HG02678 (cell line): ENCODE measurements at regions not wholly inside any gene's neighbourhood (a gene's known extent, or its start where the extent isn't known, plus 50 kb on each side); places are given as distances from the start of the nearest gene placed in this dataset.

Experiments used
- ATAC-seq: cut with Tn5 transposase; IDR thresholded peaks from one replicate; pipeline ENCODE4 v1.9.1; 2021; ENCODE audit warnings: mild to moderate bottlenecking, moderate library complexity; ENCODE audit not compliant: unreplicated experiment

DNA sequence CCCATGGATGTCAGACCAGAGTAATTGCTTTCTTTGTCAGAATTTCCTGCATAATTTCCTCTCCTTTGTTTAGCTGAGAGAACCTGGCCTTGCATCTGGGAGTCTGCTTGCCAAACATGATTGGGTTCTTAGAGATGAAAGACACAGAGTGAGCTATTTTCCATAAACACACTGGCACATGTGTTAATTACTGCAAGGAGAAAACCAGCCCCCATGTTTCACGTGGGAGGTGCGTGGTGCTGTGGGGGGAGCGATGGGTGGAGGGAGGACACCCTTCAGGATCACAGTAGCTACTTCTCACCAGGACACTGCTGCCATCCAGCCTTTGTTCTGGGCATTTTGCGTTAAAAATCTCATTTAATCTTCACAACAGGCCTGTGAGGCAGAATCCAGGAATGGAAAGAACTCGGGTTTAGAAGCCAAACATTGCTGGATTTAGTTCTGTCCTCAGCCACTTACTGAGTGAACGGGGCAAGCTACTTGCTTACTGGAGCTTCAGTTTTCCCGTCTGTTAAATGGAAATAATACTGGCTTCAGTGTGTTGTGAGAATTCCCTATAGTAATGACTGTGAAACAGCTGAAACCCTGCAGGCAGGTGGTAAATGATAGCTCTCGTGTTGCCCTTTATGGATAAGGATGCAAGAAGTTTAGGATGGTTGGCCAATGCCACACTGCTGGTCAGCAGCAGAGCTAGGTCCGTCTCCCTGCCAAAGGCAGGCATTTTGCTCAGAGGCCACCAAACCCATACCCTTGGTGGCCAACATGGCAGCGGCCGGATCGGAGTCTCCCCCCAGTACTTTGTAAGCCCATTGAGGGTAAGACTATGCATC lies 100.1 kb upstream of the ASAP2 start:
- ATAC-seq, result no peak

DNA sequence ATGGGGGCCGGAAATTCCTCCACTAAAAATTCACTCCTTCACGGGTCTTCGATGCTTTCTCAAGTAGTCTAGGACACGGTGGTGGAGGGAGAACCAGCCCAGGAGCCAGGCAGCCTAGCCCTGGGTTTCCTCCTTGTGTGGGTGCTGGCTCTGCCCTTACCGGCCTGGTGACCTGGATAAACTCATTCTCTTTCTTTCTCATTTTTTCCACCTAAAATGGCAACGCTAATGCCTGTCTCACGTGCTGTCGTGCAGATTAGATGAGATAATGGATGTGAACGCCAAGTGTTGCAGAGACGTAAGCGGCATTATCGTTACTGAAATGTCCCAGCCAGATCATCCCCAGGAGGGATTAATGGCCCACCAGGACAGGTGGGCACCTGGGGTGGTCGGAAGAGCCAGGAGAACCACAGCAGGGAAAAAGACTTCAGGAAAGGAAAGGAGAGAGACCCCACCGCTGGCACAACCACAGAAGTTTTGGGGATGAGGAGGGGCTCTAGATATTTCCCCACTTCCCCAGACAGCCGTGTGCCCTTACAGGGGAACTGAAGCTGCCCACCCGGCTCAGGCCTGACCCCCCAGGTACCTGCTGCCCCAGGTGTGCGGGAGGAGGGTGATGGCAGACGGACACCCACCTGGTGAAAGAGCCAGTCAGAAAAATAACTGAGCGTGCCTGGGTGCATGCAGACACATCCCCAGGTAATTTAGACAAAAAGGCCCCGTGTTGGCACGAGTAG lies 100.8 kb upstream of the ASAP2 start:
- no peak for ATAC-seq

DNA sequence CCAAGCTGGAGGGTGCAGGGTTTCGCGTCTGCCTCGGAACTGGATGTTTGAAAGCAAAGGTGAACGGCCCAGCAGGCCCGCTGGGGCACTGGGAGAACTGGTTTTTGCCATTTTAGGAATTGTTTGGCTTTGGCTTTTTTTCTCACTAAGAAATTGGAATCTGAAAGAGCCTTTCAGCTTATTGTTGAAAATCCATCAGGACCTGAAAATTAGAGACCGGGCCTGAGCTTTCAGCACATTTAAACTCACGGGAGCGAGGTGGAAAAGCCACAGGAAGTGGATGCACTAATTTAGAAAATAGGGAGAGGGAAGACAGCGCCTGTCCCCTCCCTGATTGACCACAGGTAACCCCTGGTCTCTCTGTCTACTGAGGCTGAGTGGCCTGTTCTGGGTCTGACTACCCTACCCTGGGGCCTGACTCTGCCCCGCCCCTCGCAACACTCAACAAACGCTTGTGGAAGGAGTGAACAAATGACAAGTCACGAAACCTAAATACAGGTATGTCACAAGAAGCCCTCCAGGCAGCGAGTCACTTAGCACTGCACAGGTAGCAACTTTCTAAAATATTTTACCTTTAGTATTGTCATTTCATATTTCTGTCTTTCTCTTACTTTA lies 100.3 kb upstream of the MBOAT2 start:
- ATAC-seq, result no peak

DNA sequence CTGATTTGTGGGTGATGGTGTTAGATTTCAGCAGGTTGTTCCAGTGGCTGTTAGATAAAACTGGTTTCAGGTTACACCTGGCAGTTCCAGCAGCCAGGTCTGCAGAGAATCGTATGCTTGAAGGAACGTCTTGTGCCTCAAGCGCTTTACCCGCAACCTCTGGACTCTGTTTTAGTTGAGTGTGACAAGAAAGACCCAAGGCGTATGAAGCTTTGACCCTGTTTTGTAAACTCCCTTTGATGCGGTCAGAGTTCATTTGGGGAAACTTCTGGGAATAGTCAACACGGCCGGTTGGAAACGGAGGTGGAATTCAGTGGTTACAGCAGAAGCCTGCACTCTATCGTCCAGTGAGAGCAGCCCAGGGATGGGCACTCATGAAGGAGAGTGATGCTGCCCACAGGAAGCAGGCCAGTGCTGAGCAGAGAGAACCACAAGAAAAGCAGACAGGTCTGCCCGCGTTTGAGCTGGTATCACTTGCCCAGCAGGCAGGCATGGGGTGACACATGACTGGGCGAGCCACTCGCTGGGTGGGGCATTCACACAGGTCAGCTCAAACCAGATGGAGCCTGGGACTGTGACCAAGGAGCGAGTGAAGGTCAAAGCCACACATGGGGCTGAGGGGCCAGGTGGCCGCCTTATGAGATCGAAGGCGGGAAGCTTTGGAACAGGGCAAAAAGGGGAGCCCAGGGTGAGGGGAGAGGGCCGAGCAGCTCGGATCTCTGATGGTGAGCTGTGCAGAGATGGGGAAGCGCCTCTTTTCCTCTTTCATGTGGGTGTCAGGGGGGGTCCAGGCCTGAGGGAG lies 99.6 kb upstream of the MBOAT2 start:
- no peak for ATAC-seq

DNA sequence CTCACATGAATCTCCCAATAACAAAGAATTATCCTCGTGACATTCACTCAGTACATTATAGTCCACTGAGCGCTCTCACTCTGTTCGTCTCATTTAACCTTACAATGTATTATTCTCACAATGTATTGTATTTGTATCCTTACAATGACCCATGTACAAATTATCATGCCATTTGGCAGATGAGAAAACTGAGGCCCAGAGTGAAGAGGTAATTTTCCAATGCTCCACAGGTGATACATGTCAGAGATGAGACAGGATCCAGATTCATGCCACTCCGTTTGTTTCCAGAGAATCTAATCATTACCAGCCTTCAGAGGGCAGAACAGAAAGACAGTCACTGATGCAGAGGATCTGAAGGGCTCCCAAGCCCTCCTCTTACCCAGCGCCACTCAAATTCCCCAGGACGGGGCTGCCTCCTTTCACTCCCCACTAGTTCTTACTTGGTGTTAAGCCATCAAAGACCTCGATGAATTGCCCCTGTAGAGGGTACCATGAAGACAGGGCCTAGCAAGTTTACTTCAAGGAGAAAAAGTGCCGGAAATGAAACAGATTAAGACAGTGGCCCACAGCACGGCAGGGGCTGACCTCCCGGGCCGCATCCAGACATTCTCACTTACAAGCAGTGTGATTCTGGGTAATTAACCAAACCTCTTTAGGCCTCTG lies 98.4 kb upstream of the MBOAT2 start:
- no peak for ATAC-seq

DNA sequence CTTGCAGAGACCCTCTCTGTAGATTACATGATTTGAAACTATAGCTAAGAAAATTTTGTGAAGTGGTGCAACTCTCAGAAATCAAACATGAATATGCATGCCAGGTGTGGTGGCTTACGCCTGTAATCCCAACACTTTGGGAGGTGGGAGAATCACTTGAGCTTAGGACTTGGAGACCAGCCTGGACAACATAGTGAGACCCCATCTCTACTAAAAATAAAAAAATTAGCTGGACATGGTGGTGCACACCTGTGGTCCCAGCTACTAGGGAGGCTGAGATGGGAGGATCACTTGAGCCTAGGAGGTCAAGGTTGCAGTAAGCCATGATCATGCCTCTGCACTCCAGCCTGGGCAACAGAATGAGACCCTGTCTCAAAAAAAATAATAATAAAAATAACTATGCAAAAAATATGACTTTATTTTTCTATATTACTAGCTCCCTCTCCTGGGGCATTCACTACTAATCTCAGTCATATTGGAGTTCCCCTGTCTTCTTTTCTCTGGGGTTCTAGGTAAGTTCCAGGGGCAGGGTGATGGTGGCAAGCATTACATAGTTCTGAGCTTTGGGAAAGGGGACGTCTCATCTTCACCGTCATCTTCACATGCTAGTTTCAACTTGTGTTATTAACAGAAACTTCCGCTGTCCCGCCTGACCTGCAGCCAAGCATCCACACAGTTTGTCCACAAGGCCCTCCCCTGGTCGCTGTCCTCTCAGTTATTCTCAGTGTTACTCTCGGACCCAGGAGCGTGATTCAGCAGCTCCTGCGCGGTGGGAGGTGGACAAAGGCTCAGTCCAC lies 96.8 kb upstream of the MBOAT2 start:
- peak; percentile 40 for ATAC-seq

DNA sequence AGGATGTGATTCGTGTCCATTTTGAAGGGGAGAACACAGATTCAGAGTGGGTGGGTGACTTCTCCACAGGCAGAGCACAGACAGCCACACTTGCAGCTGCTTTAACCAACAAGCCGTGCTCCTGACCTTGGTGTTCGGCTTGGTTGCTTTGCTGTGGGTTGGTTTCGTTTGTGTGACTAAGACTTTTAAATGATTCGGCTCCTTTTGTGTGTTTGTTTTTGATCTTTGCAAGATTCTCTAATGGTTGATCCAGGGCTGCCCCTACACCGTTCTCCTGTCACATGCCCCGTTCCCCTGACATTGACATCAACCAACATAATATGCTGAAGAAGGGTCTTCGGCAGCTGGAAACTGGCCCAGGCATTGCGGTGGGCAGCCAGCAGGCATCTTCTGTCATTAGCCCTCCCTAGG lies 95.9 kb upstream of the MBOAT2 start:
- peak; percentile 66 for ATAC-seq

DNA sequence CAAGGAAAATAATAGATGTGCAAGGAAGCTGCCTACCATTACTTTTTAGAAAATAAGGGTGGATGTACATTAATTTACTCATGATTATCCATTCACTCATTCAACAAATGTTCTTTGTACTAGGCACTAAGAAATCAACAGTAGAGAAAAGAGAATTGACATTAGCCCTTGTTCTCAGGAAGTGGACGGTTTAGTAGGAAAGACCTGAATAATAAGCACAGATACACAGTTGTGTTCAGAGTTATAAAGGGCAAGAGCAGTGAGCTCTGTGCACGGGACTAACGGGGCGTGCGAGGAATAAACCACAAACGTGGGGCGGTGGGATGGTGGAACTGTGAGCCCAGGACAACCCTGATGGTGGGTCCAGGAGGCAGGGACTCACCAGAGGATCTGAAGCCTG lies 94.4 kb upstream of the MBOAT2 start:
- ATAC-seq, result no peak

DNA sequence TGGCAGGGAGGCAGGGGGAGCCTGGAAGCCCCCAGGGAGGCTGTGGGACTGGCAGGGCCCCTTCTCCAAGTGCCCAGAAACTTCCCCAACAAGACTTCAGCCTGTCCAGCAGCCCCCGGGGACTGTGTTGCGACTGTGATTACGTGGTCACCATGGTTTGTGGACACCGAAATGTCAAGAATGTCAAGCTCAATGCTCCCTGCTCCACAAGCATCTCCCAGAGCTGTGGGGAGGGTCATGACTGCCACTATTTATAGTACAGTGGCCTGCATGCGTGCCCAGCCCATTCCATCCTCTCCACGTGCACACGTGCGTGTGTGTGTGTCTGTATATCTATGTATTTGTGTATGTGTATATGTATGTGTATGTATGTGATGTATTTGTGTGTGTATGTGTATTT lies 93.8 kb upstream of the MBOAT2 start:
- ATAC-seq, result no peak

DNA sequence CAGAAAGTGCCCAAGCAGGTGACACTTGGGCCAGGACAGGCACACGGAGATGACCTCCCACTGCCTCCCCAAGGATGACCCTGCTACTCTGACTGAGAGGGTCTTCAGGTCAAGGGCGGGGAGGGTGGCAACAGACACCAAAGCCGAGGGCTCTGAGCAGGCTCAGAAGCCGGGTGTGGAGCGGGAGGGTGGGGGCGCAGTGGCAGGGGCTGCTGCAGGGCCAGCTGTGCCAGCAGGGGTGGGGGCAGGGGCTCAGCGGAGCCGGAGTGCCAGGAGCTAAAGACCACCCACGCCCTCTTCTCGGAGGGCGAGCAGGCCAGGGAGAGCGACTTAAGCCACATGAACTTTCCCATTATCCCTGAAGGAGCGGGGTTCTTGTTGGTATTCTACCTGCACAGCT lies 93.3 kb upstream of the MBOAT2 start:
- ATAC-seq, result no peak

DNA sequence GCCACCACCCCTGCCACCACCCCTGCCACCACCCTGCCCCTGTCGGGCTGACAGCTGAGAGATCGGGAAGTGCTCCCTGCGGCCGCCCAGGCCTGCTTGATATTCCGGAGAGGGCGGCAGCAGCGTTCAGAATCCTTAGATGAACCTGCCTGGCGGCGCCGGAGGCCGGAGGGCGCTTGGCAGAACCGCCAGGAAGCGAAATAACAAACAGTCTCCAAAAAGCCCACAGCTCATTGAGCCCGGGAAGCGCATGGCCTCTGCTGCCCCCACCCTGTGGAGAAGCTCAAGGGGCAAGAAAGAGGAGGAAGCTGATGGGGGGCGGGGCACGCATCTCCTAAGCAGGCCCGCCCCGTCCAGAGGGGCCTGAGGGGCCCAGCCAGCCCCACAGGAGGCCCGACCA lies 92.2 kb upstream of the MBOAT2 start:
- ATAC-seq, result no peak

DNA sequence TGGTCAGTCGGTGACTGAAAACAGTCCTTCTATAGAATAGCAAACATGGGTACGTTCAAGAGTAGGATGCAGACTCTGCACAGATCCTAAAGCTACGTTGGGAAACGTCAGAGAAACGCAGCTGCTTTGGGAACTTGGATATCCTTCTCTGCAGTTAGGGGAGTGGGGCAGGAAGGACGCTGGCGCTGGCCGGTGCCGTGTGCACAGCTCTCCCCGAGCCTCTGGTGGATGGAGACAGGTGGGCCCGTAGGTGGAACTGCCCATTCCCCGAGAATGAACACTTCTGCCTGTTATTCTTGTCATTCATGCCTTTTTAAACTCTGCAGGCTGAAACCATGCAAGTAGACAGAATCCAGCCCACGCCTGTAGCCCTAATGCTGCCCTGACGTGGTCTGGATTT lies 91.7 kb upstream of the MBOAT2 start:
- no peak for ATAC-seq

DNA sequence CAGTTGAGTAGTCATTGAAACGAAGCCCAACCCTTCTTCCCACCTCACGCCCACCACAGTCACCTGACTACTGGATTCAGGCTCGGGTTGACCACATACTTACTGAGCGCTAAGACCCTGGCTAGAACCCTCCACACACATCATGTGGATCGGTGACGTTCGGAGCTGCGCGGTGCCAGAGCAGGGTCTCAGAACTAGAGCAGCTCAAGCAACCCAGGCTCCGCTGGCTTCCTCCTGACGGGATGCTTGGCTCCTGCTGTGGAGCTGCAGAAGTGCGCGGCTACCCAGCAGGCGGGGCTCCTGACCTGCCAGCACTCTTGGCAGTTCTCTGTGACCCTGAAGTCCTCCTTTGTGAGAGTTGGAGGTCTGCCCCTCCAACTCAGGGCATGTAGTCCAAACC lies 90.6 kb upstream of the MBOAT2 start:
- no peak for ATAC-seq

DNA sequence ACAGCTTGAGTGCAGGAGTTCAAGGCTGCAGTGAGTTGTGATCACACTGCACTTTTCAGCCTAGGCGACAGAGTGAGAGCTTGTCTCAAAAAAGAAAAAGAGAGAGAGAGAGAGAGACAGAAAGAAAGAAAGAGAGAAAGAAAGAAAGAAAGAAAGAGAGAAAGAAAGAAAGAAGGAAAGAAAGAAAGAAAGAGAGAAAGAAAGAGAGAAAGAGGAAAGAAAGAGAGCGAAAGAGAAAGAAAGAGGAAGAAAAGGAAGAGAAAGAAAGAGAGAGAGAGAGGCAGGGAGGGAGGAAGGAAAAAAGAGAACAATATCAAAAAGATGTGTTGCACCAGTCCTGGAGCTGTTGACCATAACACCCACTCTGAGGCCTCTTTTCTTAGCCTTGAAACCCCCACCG lies 89.8 kb upstream of the MBOAT2 start:
- no peak for ATAC-seq

DNA sequence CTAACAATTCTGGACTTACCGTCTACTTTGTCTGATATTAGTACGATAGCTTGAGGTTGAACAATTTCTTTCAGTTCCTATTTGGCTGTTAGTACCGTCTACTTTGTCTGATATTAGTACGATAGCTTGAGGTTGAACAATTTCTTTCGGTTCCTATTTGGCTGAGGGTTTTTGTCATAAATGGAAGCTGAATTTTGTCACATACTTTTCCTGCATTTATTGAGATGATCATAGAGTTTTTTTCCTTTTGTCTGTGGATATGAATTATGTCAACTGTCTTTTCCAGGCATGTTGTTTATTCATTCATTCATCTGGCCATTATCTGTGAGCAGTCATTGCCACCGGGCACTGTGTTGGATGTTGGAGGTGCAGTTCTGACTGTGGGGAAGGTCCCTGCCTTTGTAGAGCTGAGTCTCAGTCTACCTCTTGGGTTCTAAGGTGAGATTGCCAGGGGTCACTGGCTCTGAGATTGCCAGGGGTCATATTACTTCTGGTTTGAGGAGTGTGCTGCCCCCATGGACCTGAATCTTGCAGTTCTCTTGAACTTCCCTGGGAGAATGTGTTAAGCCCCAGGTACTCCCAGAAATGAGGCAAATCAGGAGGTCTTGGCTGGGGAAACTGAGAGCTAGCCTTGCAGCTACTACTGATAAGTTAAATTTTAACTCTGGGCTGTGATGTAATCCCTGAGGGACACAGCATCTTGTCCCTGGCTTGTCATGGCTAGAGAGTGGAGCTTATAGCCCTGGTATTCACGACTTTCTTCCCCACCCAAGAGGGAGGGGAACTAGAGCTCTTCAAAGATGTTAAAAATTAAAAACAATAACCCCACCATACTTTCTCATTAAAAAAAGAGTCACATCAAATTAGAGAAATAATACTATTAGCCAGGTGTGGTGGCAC lies 89.1 kb upstream of the MBOAT2 start:
- ATAC-seq, result peak; percentile 88

DNA sequence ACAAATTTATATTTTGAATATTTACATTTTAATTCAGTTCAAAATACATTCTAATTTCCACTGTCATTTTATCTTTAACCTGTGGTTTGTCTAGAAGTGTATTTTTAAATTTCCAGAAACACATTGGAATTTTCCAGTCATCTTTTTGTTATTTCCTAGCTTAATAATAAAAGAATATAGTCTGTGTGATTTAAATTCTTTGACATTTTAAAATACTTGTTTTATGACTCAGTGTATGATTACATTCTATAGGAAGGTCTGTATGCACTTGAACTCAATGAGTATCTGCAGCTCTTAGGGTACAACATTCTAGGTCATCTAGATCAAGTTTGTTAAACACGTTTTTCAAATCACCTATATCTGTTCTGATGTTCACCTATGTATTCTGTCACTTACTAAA lies 88.3 kb upstream of the MBOAT2 start:
- ATAC-seq, result no peak

DNA sequence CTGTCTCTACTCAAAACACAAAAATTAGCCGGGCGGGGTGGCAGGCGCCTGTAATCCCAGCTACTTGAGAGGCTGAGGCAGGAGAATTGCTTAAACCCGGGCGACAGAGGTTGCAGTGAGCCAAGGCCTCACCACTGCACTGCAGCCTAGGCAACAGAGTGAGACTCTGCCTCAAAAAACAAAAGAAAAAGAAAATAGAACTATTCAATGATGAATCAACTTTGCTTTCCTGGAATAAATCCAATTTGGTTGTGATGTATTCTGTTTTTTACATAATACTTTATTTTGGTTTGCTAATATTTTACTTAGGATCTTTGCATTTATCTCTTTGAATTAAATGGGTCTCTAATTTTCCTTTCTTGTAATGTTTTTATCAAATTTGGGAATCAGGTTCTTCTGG lies 86.3 kb upstream of the MBOAT2 start:
- ATAC-seq, result no peak

DNA sequence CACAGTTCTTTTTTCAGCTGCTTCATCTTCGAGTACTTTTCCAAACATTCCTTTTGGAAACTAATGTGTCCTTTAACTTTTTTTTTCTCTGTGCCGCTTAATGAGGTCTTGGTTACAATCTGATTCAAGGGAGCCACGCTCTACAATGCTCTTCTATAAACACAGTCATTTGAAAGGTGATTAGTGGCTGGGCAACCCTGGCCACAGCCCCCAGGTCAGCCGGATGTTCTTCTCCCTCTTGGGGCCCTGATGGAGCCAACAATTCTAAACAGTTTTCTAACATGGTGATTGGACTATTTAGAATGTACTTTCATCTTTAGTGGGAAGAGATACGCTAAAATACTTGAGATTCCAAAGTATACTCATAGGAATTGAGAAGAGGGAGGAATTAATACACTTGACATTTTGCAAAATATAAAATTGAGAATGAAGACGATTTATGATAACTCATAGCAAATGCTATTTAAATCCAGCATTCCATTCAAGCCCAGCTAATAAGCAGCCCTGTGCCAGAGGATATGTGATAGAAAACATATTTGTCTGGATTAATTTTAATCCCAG lies 83.7 kb upstream of the MBOAT2 start:
- no peak for ATAC-seq

DNA sequence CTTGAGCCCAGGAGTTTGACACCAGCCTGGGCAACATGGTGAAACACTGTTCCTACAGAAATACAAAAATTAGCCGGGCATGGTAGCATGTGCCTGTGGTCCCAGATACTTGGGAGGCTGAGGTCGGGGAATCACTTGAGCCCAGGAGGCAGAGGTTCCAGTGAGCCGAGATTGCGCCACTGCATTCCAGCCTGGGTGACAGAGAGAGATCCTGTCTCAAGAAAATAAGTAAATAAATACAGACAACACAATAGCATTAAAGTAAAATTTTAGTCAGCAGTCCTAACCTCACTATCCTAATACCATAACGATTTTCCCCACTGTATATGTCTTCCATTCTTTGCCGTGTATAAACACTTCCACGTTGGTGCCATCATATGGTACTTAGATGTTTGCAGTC lies 83.0 kb upstream of the MBOAT2 start:
- no peak for ATAC-seq
